Testis (tissue), 2 donors: ENCODE measurements at regions not wholly inside any gene's neighbourhood (a gene's known extent, or its start where the extent isn't known, plus 50 kb on each side); places are given as distances from the start of the nearest gene placed in this dataset.

Experiments
- DNase-seq: peaks from one replicate; pipeline ENCODE4 v3.0.0-alpha.2; 2019
- H3K27ac ChIP-seq, 2 donors: fragments of 200-600 bp; sonication (generic); one replicate each; pipeline ENCODE4 v1.5.1; 2019
- H3K27me3 ChIP-seq: fragments of 200-600 bp; sonication (generic); one replicate; pipeline ENCODE4 v1.5.1; 2019
- H3K36me3 ChIP-seq: fragments of 200-600 bp; sonication (generic); one replicate; pipeline ENCODE4 v1.5.1; 2017; ENCODE audit warnings: low read depth; ENCODE audit errors: missing control alignments
- H3K4me1 ChIP-seq: fragments of 200-600 bp; sonication (generic); one replicate; pipeline ENCODE4 v1.5.1; 2019
- H3K4me3 ChIP-seq, 2 donors: fragments of 200-600 bp; sonication (generic); one replicate each; pipeline ENCODE4 v1.5.1; 2017 to 2019
- H3K9me3 ChIP-seq: fragments of 200-600 bp; sonication (generic); one replicate; pipeline ENCODE4 v1.5.1; 2017
- POLR2A ChIP-seq: fragments of 450-650 bp; IDR thresholded peaks from one replicate; pipeline ENCODE4 v1.6.1; 2017; ENCODE audit warnings: antibody characterized with exemption, mild to moderate bottlenecking, moderate library complexity
- WGBS, 2 donors: methylation state at CpG; one replicate each; pipeline ENCODE4 v1.1.5; 2018; 5-methylcytosine and 5-hydroxymethylcytosine counted together
- intact Hi-C: fragments of 100-400 bp; cut with DNase I; formaldehyde crosslinking; loops from one replicate; pipeline ENCODE4 v1.15.1; 2023; ENCODE audit warnings: low total_unique reads
- TF ChIP-seq, protein P1 (sequence below), 3 experiments: fragments of 450-650 bp in 2 of 3; fragments of 200-600 bp in 1 of 3; sonication (generic) in 1 of 3; IDR thresholded peaks; one replicate each; pipeline ENCODE4 v1.5.1; 2016 to 2019; ENCODE audit warnings: antibody characterized with exemption in 3 of 3, mild to moderate bottlenecking in 2 of 3, moderate library complexity in 1 of 3

DNA sequence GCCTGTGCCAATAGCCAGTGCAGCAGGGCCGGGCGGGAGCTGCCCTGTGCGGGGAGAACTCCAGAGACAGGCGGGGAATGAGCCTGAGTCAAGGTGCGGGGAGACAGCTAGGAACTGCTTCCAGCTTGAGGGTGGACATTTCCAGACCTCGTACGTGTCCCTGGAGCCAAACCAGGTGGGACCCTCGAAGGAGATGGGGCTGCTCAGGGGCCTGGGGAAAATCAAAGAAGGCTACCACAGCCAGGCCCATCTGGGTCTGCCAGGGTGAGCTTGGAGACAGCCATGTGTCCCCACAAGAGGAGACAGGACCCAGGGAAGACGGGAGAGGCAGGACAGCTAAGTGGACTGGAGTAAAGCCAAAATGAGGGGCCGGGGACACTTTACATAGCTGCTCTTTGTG is 504.9 kb upstream of the MGMT start:
- H3K36me3 ChIP-seq: no peaks in the 10 kb centered on the region
- DNase-seq: no peak
- no peak overlapping the region for H3K27ac ChIP-seq
- intact Hi-C loops: no loop called here
- H3K9me3 ChIP-seq: no peaks in the 10 kb centered on the region
- no peak overlapping the region for H3K4me3 ChIP-seq
- no peak for TF ChIP-seq POLR2A
- TF ChIP-seq, protein P1, sequence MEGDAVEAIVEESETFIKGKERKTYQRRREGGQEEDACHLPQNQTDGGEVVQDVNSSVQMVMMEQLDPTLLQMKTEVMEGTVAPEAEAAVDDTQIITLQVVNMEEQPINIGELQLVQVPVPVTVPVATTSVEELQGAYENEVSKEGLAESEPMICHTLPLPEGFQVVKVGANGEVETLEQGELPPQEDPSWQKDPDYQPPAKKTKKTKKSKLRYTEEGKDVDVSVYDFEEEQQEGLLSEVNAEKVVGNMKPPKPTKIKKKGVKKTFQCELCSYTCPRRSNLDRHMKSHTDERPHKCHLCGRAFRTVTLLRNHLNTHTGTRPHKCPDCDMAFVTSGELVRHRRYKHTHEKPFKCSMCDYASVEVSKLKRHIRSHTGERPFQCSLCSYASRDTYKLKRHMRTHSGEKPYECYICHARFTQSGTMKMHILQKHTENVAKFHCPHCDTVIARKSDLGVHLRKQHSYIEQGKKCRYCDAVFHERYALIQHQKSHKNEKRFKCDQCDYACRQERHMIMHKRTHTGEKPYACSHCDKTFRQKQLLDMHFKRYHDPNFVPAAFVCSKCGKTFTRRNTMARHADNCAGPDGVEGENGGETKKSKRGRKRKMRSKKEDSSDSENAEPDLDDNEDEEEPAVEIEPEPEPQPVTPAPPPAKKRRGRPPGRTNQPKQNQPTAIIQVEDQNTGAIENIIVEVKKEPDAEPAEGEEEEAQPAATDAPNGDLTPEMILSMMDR (IDR thresholded peaks at IDR 0.05): no peak
- H3K4me1 ChIP-seq: no peaks in the 10 kb centered on the region
- 86 to 92% methylated on average over 10 of the region's 10 CpGs for WGBS, 2 donors
- H3K27me3 ChIP-seq: no peaks in the 10 kb centered on the region

DNA sequence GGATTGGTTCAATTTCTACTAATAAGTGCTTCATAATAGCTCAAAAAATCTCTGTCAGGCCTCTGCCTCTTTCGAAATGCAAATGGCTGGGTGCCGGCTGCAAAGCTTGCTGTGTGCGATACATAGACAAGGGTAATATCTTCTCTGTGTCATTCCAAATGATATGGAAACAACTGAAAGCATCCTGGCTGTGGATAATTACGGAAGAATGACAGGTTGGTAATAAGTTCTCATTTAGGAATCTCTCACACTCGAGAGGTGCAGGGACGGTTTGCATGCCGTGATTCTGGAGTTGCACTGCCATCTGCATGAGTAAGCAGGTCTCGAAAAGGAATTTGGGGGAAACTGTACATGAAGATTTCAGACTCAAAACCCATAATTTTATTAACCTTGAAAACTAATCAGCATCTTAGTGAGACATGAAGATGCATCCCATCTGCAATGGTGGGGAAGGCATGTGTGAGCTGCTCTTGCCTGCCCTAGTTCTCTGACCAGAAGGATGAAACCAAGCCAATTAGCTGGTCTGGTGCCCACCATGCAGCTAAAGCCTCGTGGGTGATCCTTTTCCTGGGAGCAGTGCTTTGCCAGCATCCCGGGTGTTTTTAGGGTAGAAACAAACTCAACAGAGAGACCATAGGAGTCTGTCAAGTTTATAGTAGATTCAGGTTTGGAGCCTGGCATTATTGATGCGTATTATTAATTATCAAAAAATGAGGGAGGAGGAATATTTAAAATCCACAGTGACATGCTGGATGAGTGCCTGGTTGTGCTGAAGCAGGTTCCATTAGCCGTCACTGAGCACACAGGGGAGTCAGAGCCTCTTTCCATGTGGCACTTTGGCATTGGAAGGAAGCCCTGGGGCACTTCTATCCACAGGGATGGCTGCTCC is 503.6 kb upstream of the MGMT start:
- Histone ChIP-seq H3K4me3 (no peak overlapping the region), H3K4me1 (no peaks in the 10 kb centered on the region), H3K9me3 (no peaks in the 10 kb centered on the region), H3K36me3 (no peaks in the 10 kb centered on the region), H3K27me3 (no peaks in the 10 kb centered on the region), H3K27ac (no peak overlapping the region)
- WGBS, 2 donors: 88 to 91% methylated on average over 12 of the region's 12 CpGs
- TF ChIP-seq, protein P1 (IDR thresholded peaks at IDR 0.05): no peak
- no peak for TF ChIP-seq POLR2A
- DNase-seq: no peak
- intact Hi-C loops: no loop called here

DNA sequence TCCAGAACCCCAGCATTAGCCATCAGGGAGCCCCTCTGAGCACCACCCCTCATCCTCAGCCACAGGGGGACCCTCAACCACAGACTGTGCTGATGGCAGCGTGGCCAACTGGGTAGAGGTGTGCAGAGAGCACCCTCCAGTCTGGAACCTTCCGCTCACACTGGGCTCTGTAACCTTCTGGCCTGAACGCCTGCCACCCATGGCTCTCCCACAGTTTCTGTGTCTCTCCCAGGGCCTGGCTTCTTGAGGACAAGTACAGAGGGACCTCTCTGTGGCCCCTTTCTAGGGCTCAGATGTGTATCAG is 503.0 kb upstream of the MGMT start:
- no peak overlapping the region for H3K27ac ChIP-seq
- 56 to 61% methylated on average over 3 of the region's 3 CpGs for WGBS, 2 donors
- TF ChIP-seq, protein P1 (IDR thresholded peaks at IDR 0.05): no peak
- TF ChIP-seq POLR2A: no peak
- no peak overlapping the region for H3K4me3 ChIP-seq
- no peaks in the 10 kb centered on the region for H3K27me3 ChIP-seq
- no peaks in the 10 kb centered on the region for H3K9me3 ChIP-seq
- no peaks in the 10 kb centered on the region for H3K4me1 ChIP-seq
- no peak for DNase-seq
- H3K36me3 ChIP-seq: no peaks in the 10 kb centered on the region
- intact Hi-C loops: no loop called here

DNA sequence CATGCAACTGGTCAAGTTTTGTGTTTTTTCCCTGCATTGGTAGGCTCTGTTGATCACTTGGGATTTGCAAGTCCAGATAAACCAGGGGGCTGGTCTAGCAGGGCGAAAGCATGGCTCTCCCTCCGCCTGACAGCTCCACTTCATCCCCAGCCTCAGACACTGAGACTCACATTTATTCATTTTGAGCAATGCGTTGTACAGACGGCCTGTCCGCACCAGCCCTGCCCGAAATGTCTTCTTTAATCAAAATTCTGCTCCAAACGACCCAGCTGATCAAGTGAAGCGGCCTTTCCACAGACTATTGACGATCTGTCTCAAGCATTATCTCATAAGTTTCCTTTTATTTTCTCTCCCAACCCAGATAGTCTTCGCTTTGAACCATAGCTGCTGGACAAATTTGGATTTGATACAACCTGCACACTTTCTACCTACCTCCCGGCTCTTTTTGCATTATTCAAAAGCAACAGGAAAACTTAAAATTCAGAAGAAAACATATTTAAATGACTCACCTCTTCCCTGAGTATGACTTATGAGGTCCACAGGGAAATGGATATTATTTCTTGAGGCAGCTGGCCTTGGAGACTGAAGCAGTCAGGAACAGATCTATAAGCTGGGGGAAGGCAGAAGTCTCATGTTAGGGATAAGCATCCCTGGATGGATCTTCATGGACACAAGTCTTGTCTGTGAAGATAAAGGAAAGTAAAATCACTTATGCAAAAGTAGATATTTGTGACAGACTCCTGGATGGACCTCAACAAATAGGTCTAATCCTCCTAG is 498.9 kb upstream of the MGMT start:
- H3K27me3 ChIP-seq: no peaks in the 10 kb centered on the region
- no peak overlapping the region for H3K27ac ChIP-seq
- no peak overlapping the region for H3K4me3 ChIP-seq
- no peaks in the 10 kb centered on the region for H3K4me1 ChIP-seq
- no peaks in the 10 kb centered on the region for H3K9me3 ChIP-seq
- intact Hi-C loops: no loop called here
- WGBS, 2 donors: 87 to 89% methylated on average over 11 of the region's 11 CpGs
- no peaks in the 10 kb centered on the region for H3K36me3 ChIP-seq
- TF ChIP-seq, protein P1 (IDR thresholded peaks at IDR 0.05): no peak
- no peak for TF ChIP-seq POLR2A
- no peak for DNase-seq
